ENCODE measurements at regions not wholly inside any gene's neighbourhood (a gene's known extent, or its start where the extent isn't known, plus 50 kb on each side); places are given as distances from the start of the nearest gene placed in this dataset.

GRCh38 chr4:17164666-17165065 is 266.2 kb upstream of the LDB2 start:
- no peak overlapping the region for H3K27ac ChIP-seq (ENCODE audit: control insufficient read depth, insufficient read depth)
- H3K4me1 ChIP-seq (ENCODE audit: control insufficient read depth, insufficient read depth, low read length) = no peaks in the 10 kb centered on the region
- no peak overlapping the region for H3K4me3 ChIP-seq
- CTCF ChIA-PET = interaction anchor here (1.1 kb wide), 1 partner anchor 863 kb away, joined by 3 read pairs; no protein-coding TSS in a partner anchor
- no TSS peak for BruUV-seq (replicated peaks)
- H3K4me2 ChIP-seq (ENCODE audit: control insufficient read depth, insufficient read depth) = no peak overlapping the region
- FAIRE-seq (no peak), DNase-seq (ENCODE audit: low read depth, low spot score) (no peak), ATAC-seq (no peak)
- no peaks in the 10 kb centered on the region for H4K20me1 ChIP-seq (ENCODE audit: control insufficient read depth, insufficient read depth)
- RAD21 ChIA-PET (ENCODE audit: unreplicated experiment) = no interaction called here
- H3K9me3 ChIP-seq (replicated peaks; ENCODE audit: control insufficient read depth, insufficient read depth, low read length) = no peaks in the 10 kb centered on the region
- in situ Hi-C loops (cut with MboI) (no loop called here), intact Hi-C loops (cut with micrococcal nuclease; ENCODE audit: unreplicated experiment) (no loop called here)
- H3K79me2 ChIP-seq (ENCODE audit: control insufficient read depth, insufficient read depth, low read length) = no peaks in the 10 kb centered on the region
- WGBS (ENCODE audit: insufficient coverage, insufficient replicate concordance, low lambda C conversion rate, missing lambda C conversion rate) = 0% methylated on average over 2 of the region's 2 CpGs
- no peaks in the 10 kb centered on the region for H3K27me3 ChIP-seq (replicated peaks in 1 of 2; ENCODE audit: control insufficient read depth in 2 of 2, insufficient read depth in 2 of 2, low read length in 1 of 2)
- POLR2A ChIA-PET = no interaction called here
- no peak overlapping the region for H3K9ac ChIP-seq (ENCODE audit: control insufficient read depth, insufficient read depth, low read length)
- SMC1A ChIA-PET (ENCODE audit: uncharacterized antibody, unreplicated experiment) = no interaction called here
- H3K36me3 ChIP-seq (ENCODE audit: control insufficient read depth in 2 of 2, insufficient read depth in 2 of 2, low read length in 1 of 2) = no peaks in the 10 kb centered on the region
- H2AFZ ChIP-seq (ENCODE audit: control insufficient read depth, low read depth, low read length) = no peak overlapping the region
- TF ChIP-seq POLR2AphosphoS5 (IDR thresholded peaks at IDR 0.05; ENCODE audit: low read length) (no peak), SUZ12 (IDR thresholded peaks at IDR 0.05; ENCODE audit: unreplicated experiment) (no peak), CREB1 (IDR thresholded peaks at IDR 0.05; ENCODE audit: low read depth) (no peak), BCL3 (IDR thresholded peaks at IDR 0.05; ENCODE audit: borderline replicate concordance, insufficient read depth, low read depth, low read length, poor library complexity, severe bottlenecking) (no peak), IKZF2 (IDR thresholded peaks at IDR 0.05) (no peak), NFYA (IDR thresholded peaks at IDR 0.05; ENCODE audit: borderline replicate concordance, low read depth, low read length) (no peak), SMAD1 (IDR thresholded peaks at IDR 0.05; ENCODE audit: low read depth, partially characterized antibody) (no peak), PKNOX1 (IDR thresholded peaks at IDR 0.05) (no peak), IRF5 (IDR thresholded peaks at IDR 0.05; ENCODE audit: borderline replicate concordance) (no peak), NR2F1 (conservative IDR thresholded peaks at IDR 0.05) (no peak), ZBTB33 (IDR thresholded peaks at IDR 0.05) (no peak), CEBPZ (IDR thresholded peaks at IDR 0.05; ENCODE audit: low read depth, low read length) (no peak), RAD51 (IDR thresholded peaks at IDR 0.05) (no peak), ZBED1 (IDR thresholded peaks at IDR 0.05; ENCODE audit: borderline replicate concordance) (no peak), YY1 (IDR thresholded peaks at IDR 0.05; ENCODE audit: low read depth, low read length) (no peak), KAT2A (conservative IDR thresholded peaks at IDR 0.05; ENCODE audit: control insufficient read depth, low read depth, low read length) (no peak)
